Esophagus muscularis mucosa (tissue), 4 donors: ENCODE measurements at regions not wholly inside any gene's neighbourhood (a gene's known extent, or its start where the extent isn't known, plus 50 kb on each side); places are given as distances from the start of the nearest gene placed in this dataset.

Source experiments
- DNase-seq: peaks from one replicate; pipeline ENCODE4 v3.0.0-alpha.2; 2017; ENCODE audit errors: extremely low spot score
- H3K27ac ChIP-seq, 4 donors: fragments of 200-600 bp; sonication (generic); replicated peaks in 1 of 4; 1 replicate in 3 of 4; 2 replicates in 1 of 4; pipeline ENCODE4 v1.5.1; 2016 to 2019; ENCODE audit warnings: mild to moderate bottlenecking in 1 of 4
- H3K27me3 ChIP-seq, 4 donors: fragments of 200-600 bp; sonication (generic); one replicate each; pipeline versions ENCODE4 v1.5.1 to v1.6.0; 2016 to 2019
- H3K36me3 ChIP-seq, 4 donors: fragments of 200-600 bp; sonication (generic); one replicate each; pipeline ENCODE4 v1.5.1; 2016 to 2019
- H3K4me1 ChIP-seq, 4 donors: fragments of 200-600 bp; sonication (generic); one replicate each; pipeline ENCODE4 v1.5.1; 2016 to 2019
- H3K4me3 ChIP-seq, 4 donors: fragments of 200-600 bp; sonication (generic); 1 replicate in 2 of 4; 2 replicates in 2 of 4; pipeline ENCODE4 v1.5.1; 2016 to 2019; ENCODE audit warnings: mild to moderate bottlenecking in 4 of 4, moderate library complexity in 1 of 4
- H3K9me3 ChIP-seq, 4 donors: fragments of 200-600 bp; sonication (generic); 1 replicate in 3 of 4; 2 replicates in 1 of 4; pipeline ENCODE4 v1.5.1; 2016 to 2019
- EP300 ChIP-seq: sonication (generic); formaldehyde crosslinking; IDR thresholded peaks from one replicate; pipeline ENCODE4 v1.6.1; 2017; ENCODE audit warnings: antibody characterized with exemption
- POLR2A ChIP-seq: fragments of 450-650 bp; IDR thresholded peaks from one replicate; pipeline ENCODE4 v1.6.1; 2017; ENCODE audit warnings: antibody characterized with exemption, moderate library complexity, mild to moderate bottlenecking, low read depth
- POLR2AphosphoS5 ChIP-seq, 2 donors: sonication (generic); formaldehyde crosslinking; IDR thresholded peaks; one replicate each; pipeline ENCODE4 v1.6.1; 2017; ENCODE audit warnings: antibody characterized with exemption in 2 of 2
- WGBS: methylation state at CpG from one replicate; pipeline ENCODE4 v1.1.5; 2018; 5-methylcytosine and 5-hydroxymethylcytosine counted together
- intact Hi-C: fragments of 100-400 bp; cut with DNase I; formaldehyde crosslinking; loops from one replicate; pipeline ENCODE4 v1.15.1; 2023
- TF ChIP-seq, protein P1 (sequence below), 3 experiments: fragments of 200-600 bp in 2 of 3; fragments of 450-650 bp in 1 of 3; sonication (generic) in 2 of 3; IDR thresholded peaks; one replicate each; pipeline ENCODE4 v1.5.1; 2017 to 2019; ENCODE audit warnings: antibody characterized with exemption in 3 of 3, mild to moderate bottlenecking in 2 of 3, moderate library complexity in 1 of 3

DNA sequence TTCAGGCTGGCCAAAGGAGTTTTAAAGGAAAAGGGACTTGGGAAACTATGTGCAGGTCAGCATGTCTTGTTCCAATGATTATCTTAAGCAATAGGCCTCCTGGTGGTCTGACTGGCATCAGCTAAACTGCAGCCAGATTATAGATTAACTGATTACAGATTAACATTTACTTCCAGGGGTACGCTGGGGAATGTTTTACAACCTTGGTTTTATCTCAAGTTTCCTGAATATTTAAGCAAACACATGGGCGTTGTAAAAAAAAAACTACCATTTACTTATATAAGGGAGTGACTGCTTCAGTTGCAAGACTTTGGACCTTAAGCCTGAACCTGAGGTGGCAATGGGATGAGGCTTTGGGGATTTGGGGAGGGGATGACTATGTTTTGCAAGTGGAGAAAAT is 600.6 kb upstream of the B3GALT2 start:
- TF ChIP-seq POLR2AphosphoS5 (IDR thresholded peaks at IDR 0.05) (no peak), POLR2A (no peak), EP300 (no peak)
- TF ChIP-seq, protein P1, sequence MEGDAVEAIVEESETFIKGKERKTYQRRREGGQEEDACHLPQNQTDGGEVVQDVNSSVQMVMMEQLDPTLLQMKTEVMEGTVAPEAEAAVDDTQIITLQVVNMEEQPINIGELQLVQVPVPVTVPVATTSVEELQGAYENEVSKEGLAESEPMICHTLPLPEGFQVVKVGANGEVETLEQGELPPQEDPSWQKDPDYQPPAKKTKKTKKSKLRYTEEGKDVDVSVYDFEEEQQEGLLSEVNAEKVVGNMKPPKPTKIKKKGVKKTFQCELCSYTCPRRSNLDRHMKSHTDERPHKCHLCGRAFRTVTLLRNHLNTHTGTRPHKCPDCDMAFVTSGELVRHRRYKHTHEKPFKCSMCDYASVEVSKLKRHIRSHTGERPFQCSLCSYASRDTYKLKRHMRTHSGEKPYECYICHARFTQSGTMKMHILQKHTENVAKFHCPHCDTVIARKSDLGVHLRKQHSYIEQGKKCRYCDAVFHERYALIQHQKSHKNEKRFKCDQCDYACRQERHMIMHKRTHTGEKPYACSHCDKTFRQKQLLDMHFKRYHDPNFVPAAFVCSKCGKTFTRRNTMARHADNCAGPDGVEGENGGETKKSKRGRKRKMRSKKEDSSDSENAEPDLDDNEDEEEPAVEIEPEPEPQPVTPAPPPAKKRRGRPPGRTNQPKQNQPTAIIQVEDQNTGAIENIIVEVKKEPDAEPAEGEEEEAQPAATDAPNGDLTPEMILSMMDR (IDR thresholded peaks at IDR 0.05): no peak
- 46% methylated on average over 2 of the region's 2 CpGs for WGBS
- Histone ChIP-seq H3K9me3 (no peaks in the 10 kb centered on the region), H3K4me1 (peaks cover 0 to 15% (median 14%) of the 10 kb centered on the region in 4 donors), H3K4me3 (no peak overlapping the region), H3K27ac (no peak overlapping the region), H3K36me3 (no peaks in the 10 kb centered on the region), H3K27me3 (no peaks in the 10 kb centered on the region)
- intact Hi-C loops: no loop called here
- no peak for DNase-seq

DNA sequence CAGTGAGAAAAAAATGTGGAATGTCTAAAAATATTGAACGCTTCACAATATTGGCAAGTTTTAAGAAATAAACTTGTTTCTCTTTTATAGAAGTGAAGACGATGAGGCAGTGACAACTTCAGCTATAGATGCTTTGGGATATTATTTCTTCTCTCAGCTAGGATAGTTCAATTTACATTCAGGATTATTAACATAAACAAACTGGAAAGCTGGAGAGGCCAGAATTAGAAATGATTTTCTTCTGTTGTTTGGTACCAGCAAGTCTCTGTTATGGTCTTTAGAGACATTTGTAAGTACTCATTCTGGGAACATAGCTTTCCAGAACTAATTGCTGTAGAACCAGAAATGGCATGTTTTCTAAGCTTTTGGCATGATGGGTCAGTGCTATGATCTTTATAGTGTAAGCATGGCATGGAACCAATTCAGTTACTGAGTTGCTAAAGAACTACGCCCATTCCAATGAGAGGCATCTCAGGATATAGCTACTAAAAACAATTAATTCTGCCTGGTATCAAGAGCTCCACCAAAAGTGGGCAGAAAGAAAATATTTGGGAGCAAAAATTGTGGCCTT is 599.5 kb upstream of the B3GALT2 start:
- Histone ChIP-seq H3K27ac (no peak overlapping the region), H3K36me3 (no peaks in the 10 kb centered on the region), H3K9me3 (no peaks in the 10 kb centered on the region), H3K4me1 (peaks cover 0 to 15% (median 14%) of the 10 kb centered on the region in 4 donors), H3K4me3 (no peak overlapping the region), H3K27me3 (no peaks in the 10 kb centered on the region)
- no peak for DNase-seq
- WGBS: 33% methylated on average over 3 of the region's 3 CpGs
- intact Hi-C loops: no loop called here
- no peak for TF ChIP-seq POLR2AphosphoS5 (IDR thresholded peaks at IDR 0.05)
- no peak for TF ChIP-seq POLR2A
- TF ChIP-seq, protein P1 (IDR thresholded peaks at IDR 0.05): no peak
- no peak for TF ChIP-seq EP300

DNA sequence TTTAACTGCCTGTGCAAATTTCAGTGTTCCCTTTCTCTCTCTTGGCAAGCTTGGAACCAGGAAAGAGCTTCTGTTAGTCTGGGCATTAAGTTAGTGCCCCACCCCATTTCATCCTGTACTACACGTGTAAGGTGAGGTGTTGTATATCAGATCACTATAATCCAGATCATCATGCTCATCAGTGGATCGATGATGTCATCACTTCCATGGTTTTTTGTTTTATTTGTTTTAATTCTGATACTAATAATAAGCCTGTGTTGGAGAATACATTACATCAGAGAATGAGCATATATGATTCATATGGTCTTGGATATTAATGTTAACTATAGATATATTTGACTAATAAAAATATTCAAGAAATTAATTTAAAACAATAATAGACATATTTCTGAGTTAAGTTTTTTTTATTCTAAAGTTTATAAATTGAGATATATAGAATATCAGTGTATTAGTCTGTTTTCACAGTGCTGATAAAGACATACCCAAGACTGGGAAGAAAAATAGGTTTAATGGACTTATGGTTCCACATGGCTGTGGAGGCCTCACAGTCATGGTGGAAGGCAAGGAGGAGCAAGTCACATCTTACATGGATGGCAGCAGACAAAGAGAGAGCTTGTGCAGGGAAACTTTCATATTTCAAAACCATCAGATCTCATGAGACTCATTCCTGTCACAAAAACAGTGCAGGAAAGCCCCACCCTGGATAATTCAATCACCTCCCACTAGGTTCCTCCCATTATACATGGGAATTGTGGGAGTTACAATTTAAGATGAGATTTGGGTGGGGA is 588.3 kb upstream of the B3GALT2 start:
- no peak for DNase-seq
- Histone ChIP-seq H3K9me3 (no peaks in the 10 kb centered on the region), H3K27me3 (no peaks in the 10 kb centered on the region), H3K36me3 (no peaks in the 10 kb centered on the region), H3K27ac (no peak overlapping the region), H3K4me1 (no peaks in the 10 kb centered on the region), H3K4me3 (no peak overlapping the region)
- intact Hi-C loops: no loop called here
- WGBS: 88% methylated on average over 2 of the region's 2 CpGs
- TF ChIP-seq POLR2A (no peak), POLR2AphosphoS5 (IDR thresholded peaks at IDR 0.05) (no peak), EP300 (no peak)
- TF ChIP-seq, protein P1 (IDR thresholded peaks at IDR 0.05): no peak

DNA sequence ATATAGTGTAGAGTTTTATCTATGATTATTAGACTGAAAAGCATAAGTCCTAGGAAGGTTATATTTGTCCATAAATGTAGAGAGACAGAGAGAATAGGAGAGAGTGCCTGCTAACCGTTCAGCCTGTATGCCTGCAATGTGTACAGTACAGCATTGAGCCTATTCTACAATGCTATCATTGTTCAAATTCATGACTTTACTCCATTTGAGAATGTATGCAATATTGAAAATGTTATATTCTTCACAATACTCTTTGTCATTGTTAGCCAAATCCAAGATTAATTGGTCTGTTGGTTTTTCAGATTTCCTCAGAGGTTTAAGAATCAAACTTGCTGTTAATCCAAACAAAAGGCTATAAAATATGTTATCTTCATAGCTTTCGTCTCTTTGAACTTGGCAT is 585.2 kb upstream of the B3GALT2 start:
- intact Hi-C loops: no loop called here
- Histone ChIP-seq H3K27ac (no peak overlapping the region), H3K9me3 (no peaks in the 10 kb centered on the region), H3K36me3 (no peaks in the 10 kb centered on the region), H3K4me1 (no peaks in the 10 kb centered on the region), H3K4me3 (no peak overlapping the region), H3K27me3 (no peaks in the 10 kb centered on the region)
- no peak for DNase-seq
- 77% methylated on average over 2 of the region's 2 CpGs for WGBS
- TF ChIP-seq POLR2A: no peak
- no peak for TF ChIP-seq POLR2AphosphoS5 (IDR thresholded peaks at IDR 0.05)
- TF ChIP-seq, protein P1 (IDR thresholded peaks at IDR 0.05): no peak
- TF ChIP-seq EP300: no peak

DNA sequence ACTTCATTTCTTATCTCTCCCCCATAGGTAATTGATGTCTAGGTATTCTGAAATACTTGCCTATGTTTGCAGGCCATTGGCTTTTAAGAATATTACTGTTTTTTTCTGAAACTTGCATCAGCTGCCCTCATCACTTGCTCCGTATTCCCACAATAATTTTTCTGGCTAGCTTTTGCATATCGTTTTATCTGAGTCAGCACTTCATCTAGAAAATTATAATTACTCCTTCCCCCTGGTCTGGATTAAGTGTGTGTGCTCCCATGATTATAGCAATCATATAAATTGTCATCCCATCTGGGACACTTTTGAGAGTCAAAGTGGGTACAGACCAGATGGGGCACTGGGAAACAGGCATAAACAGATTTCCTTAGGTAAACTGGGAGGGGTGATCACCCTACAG is 583.2 kb upstream of the B3GALT2 start:
- Histone ChIP-seq H3K36me3 (no peaks in the 10 kb centered on the region), H3K27ac (no peak overlapping the region), H3K4me1 (no peaks in the 10 kb centered on the region), H3K4me3 (no peak overlapping the region), H3K9me3 (no peaks in the 10 kb centered on the region), H3K27me3 (no peaks in the 10 kb centered on the region)
- intact Hi-C loops: no loop called here
- no peak for DNase-seq
- TF ChIP-seq EP300 (no peak), POLR2AphosphoS5 (IDR thresholded peaks at IDR 0.05) (no peak), POLR2A (no peak)
- TF ChIP-seq, protein P1 (IDR thresholded peaks at IDR 0.05): no peak
- 86% methylated on average over 2 of the region's 2 CpGs for WGBS
